LHCN-M2 (cell line): ENCODE measurements at regions not wholly inside any gene's neighbourhood (a gene's known extent, or its start where the extent isn't known, plus 50 kb on each side); places are given as distances from the start of the nearest gene placed in this dataset.

Experiments
- DNase-seq: peaks from one replicate; pipeline ENCODE4 v3.0.0-alpha.2; 2012; ENCODE audit warnings: low read depth

- no peak for DNase-seq
Measured at GRCh38 chr4:75110061-75110460, 177.1 kb downstream of the PARM1 start.

- DNase-seq = peak; percentile 59
Measured at GRCh38 chr4:75107755-75108612, 175.1 kb downstream of the PARM1 start.

- no peak for DNase-seq
Measured at GRCh38 chr4:75102787-75103085, 169.8 kb downstream of the PARM1 start.

GRCh38 chr4:75101906-75102786 is 169.2 kb downstream of the PARM1 start:
- no peak for DNase-seq
